HUES48 (cell line): ENCODE measurements at regions not wholly inside any gene's neighbourhood (a gene's known extent, or its start where the extent isn't known, plus 50 kb on each side); places are given as distances from the start of the nearest gene placed in this dataset.
A peak's percentile ranks its signal among the peaks of the same experiment; 100 is the strongest.
"Not testable (repeated sequence)": the region's sequence is repeated elsewhere in the genome, so short reads cannot be mapped to it uniquely, and the experiment has no call there.

Experiments
- H3K27ac ChIP-seq: one replicate; pipeline ENCODE4 v1.7.0; 2013; ENCODE audit warnings: low read depth, low read length, inconsistent platforms
- H3K27me3 ChIP-seq: 2 replicates; pipeline ENCODE4 v1.6.1; 2013; ENCODE audit warnings: mild to moderate bottlenecking, low read length; ENCODE audit not compliant: control insufficient read depth, insufficient read depth
- H3K36me3 ChIP-seq: 2 replicates; pipeline ENCODE4 v1.6.1; 2013; ENCODE audit warnings: low read length; ENCODE audit not compliant: control insufficient read depth, insufficient read depth
- H3K4me1 ChIP-seq: 2 replicates; pipeline ENCODE4 v1.6.1; 2013; ENCODE audit warnings: mild to moderate bottlenecking, low read length; ENCODE audit not compliant: control insufficient read depth, insufficient read depth
- H3K4me3 ChIP-seq: 2 replicates; pipeline ENCODE4 v1.5.1; 2013; ENCODE audit warnings: mild to moderate bottlenecking, low read depth, low read length
- H3K9ac ChIP-seq: 2 replicates; pipeline ENCODE4 v1.6.1; 2013; ENCODE audit warnings: mild to moderate bottlenecking, low read depth, low read length, moderate library complexity
- H3K9me3 ChIP-seq: 2 replicates; pipeline ENCODE4 v1.6.1; 2013; ENCODE audit warnings: low read length; ENCODE audit not compliant: control insufficient read depth, insufficient read depth

DNA sequence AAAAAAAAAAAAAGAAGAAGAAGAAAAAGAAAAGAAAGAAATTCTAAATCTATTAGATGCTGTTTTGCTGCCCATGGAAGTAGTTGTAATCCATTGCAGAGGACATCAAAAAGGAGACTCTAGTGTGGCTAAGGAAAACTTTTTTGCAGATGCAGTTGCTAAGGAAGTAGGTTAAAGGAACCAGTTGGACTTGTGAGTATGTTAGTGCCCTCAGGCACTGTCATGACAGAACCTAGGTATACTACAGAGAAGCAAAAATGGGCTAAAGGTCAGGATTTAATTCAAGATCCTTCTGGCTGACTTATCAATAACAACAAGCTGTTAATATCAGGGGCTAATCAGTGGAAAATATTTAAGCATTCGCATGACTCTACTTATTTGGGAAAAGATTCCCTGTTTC lies 1571.6 kb upstream of the FLRT2 start:
- Histone ChIP-seq H3K9me3 (no peaks in the 10 kb centered on the region), H3K36me3 (no peaks in the 10 kb centered on the region), H3K27ac (no peak overlapping the region), H3K4me3 (no peak overlapping the region), H3K9ac (no peak overlapping the region), H3K27me3 (peaks cover 36% of the 10 kb centered on the region), H3K4me1 (peaks cover 29% of the 10 kb centered on the region)

DNA sequence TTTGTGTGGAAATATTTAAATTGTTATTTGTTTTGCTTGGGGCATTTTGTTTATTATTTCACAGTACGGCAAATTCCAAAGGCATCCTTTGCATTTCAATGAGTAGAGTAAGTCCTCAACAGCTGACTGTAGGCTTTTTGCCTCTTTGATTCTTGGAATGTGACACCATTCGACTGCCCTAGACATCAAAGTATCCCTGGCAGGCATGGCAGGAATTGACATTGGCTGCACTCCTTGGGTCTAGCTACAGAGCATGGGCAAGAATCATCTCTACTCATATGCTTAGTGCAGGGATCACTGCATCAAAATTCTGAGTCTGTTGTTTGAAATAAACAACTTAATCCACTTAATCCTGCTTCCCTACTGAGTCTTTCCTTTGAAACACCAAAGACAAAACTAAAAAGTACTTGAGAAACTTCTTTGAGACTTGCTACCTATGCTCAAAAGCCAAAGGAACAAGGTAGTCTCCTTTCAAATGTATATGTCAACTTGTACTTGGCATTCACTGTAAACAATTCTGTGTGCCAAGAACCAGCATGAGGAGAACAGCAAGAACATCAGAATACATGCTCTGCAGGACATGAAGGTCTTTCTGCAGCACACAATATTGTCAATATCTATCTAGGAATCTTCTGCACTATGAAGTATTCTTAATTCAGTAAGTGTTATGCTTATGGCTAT lies 1569.0 kb upstream of the FLRT2 start:
- Histone ChIP-seq H3K4me3 (no peak overlapping the region), H3K27ac (peak overlapping the region; percentile 85), H3K9me3 (no peaks in the 10 kb centered on the region), H3K27me3 (peaks cover 29% of the 10 kb centered on the region), H3K9ac (no peak overlapping the region), H3K36me3 (no peaks in the 10 kb centered on the region), H3K4me1 (peaks cover 29% of the 10 kb centered on the region)

DNA sequence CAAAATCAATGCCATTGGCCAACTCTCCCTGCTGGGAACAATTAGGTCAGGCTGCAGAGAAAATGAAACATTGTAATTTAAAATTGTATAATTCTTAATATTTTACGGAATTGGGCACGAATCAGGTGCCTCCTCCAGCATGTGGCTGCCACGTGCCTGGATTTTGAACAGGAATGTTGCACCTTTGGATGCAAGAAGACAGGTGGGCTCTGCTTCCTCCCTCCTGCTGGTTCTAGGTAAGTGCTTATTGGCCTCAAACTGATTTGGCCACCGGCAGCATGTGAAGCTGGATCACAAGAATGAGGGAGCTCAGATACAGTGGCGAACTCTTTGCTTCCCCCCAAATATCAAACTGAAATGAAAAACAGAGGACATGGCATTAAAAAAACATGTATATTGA lies 1559.9 kb upstream of the FLRT2 start:
- H3K9ac ChIP-seq, result no peak overlapping the region

DNA sequence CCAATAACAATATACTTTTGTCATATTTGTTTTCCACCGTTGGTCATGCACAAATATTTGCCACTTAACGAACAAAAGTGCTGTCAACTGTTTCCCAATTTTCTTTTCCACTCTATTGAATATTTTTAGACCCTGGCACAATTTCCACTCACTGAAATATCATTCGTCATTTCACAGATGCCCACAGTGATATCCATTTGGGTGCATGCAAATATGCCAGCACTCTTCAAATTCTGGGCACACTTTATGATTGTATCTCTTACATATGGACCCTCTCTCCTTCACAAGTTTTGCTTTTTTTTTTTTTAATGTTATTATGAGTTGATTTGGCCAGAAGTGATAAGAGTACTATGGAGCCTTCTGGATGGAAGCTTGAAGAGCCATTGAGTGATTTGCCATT lies 1557.3 kb upstream of the FLRT2 start:
- H3K9ac ChIP-seq, result no peak overlapping the region
- no peaks in the 10 kb centered on the region for H3K27me3 ChIP-seq
- no peak overlapping the region for H3K27ac ChIP-seq
- H3K9me3 ChIP-seq, result no peaks in the 10 kb centered on the region
- no peak overlapping the region for H3K4me3 ChIP-seq
- peaks cover 8% of the 10 kb centered on the region; the same call in 1 of the 2 replicates for H3K4me1 ChIP-seq
- no peaks in the 10 kb centered on the region for H3K36me3 ChIP-seq

More for the DNA sequence above, 1559.9 kb upstream of the FLRT2 start:
- H3K36me3 ChIP-seq, result no peaks in the 10 kb centered on the region
- H3K4me3 ChIP-seq, result no peak overlapping the region
- no peaks in the 10 kb centered on the region for H3K27me3 ChIP-seq
- no peak overlapping the region for H3K27ac ChIP-seq
- H3K4me1 ChIP-seq, result no peaks in the 10 kb centered on the region
- no peaks in the 10 kb centered on the region for H3K9me3 ChIP-seq

DNA sequence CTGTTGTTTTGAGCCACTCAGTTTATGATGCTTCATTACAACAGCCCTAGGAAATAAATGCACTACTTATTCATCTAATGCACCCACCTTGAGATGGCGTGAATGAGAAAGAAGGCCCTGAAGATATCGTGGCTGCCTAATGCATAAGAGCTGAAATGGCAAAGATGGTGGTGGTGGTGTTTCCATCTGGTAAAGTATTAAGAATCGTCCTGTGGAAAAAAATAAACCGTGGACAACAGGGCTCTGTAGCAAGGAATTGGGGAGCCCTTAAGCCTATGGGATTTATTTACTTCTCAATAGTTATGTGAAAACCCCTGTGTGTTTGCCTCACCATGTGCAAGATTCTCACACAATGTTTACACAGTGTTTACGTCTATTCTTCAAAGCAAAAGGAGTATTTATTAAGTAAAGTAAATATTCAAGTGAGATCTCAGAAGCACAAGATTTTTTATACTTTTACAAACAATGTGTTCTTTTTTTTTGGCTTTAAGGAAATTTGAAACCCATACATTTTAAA lies 1555.2 kb upstream of the FLRT2 start:
- no peaks in the 10 kb centered on the region for H3K27me3 ChIP-seq
- H3K36me3 ChIP-seq, result no peaks in the 10 kb centered on the region
- H3K9ac ChIP-seq, result no peak overlapping the region

DNA sequence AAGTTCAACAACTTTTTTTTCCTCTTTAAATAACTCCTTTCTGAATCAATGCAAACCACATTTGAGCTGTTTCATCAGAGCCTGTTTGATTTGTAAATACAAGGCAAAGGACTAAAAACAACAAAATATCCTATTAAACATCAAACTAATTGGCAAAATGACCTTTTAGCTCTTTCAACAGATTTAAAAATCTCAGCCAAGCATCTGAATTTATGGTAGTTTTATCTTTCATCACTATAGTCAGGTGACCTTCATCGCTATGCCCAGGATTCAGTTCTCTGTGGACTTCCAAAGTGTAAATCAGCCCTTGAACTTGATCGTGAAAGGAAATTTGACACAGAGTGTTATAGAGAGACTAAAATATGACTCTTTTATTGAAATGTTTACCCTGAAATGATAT lies 1554.5 kb upstream of the FLRT2 start:
- Histone ChIP-seq H3K9ac (no peak overlapping the region), H3K36me3 (no peaks in the 10 kb centered on the region), H3K27me3 (no peaks in the 10 kb centered on the region), H3K4me1 (peaks cover 8% of the 10 kb centered on the region; the same call in 1 of the 2 replicates), H3K27ac (no peak overlapping the region), H3K4me3 (no peak overlapping the region), H3K9me3 (no peaks in the 10 kb centered on the region)

More for the DNA sequence above, 1555.2 kb upstream of the FLRT2 start:
- no peak overlapping the region for H3K27ac ChIP-seq
- H3K4me3 ChIP-seq, result no peak overlapping the region
- H3K9me3 ChIP-seq, result no peaks in the 10 kb centered on the region
- peaks cover 8% of the 10 kb centered on the region; the same call in 1 of the 2 replicates for H3K4me1 ChIP-seq

DNA sequence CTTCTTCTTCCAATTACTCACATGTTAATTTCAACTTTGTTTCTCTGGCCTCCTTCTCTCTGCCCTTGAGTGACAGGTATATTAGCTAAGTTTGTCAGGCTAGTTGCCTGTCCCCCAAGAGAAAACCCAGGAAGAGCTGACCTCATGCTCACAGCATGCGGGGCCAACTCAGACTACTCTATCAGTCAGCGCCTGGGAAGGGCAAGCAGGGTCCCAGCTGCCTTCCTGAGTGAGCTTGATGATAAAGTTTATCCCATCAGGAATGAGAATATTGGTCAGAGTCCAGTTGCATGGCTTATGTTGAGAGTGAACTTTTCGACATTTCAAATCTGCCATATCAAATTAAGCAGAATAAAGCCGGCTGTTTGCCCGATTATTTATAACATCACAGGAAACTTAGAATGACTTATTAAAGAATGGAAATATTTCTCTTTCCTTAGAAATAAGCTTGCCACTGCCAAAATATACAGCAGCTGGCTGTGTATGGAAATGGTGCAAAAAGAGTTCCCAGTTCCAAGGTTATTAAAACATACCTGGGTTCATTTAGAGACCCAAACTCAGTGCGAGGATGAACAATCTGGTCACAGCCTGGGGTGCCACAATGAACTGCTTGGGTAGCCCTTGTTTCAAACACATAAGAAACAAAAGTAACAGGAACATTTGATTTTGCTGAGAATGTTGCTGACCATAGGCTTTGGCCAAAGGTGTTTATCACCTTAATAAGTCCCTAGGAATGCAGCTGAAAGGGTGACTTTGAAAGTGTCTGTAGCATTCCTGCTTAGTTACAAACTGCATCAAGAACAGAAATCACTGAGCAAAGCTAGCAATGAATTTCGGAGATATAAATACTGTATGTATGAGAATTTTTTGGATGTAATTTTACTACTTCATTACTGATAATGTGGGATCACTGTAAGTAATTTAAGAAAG lies 1553.8 kb upstream of the FLRT2 start:
- Histone ChIP-seq H3K9ac (no peak overlapping the region), H3K27me3 (no peaks in the 10 kb centered on the region), H3K36me3 (no peaks in the 10 kb centered on the region), H3K9me3 (no peaks in the 10 kb centered on the region), H3K4me1 (peaks cover 8% of the 10 kb centered on the region; the same call in 1 of the 2 replicates), H3K4me3 (no peak overlapping the region), H3K27ac (no peak overlapping the region)

DNA sequence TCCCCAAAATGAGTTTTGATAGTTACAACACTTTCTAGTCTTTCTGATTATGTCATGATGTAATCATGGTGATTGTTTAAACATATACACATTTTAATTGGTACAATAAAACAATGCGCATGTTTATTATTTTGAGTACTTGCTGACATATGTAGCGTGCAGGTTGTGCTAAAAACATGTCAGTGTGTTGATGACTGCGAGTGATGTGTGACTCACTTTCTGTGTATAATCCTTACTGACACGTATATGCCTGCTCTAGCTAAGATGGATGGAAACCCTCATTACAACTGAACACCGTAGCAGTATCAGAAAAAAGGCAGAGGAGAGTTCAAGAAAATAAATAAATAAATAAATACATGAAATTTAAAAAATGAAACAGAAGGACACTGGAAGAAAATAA lies 1552.4 kb upstream of the FLRT2 start:
- H3K9me3 ChIP-seq, result no peaks in the 10 kb centered on the region
- H3K27me3 ChIP-seq, result no peaks in the 10 kb centered on the region

DNA sequence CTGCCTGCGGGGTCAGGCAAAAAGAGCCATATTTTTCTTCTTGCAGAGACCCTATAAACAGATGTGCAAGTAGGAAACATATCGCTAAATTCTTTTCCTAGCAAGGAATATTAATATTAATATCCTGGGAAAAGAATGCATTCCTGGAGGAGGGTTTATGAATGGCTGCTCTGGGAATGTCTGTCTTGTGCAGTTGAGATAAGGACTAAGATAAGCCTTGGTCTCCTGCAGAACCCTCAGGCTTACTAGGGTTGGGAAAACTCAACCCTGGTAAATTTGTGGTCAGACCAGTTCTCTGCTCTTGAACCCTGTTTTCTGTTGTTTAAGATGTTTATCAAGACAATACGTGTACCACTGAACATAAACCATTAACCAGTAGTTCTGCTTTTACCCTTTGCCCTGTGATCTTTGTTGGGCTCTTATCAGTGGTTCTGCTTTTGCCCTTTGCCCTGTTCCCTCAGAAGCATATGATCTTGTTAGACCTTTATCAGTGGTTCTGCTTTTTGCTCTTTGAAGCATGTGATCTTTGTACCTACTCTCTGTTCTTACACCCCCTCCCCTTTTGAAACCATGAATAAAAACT lies 1548.2 kb upstream of the FLRT2 start:
- H3K9me3 ChIP-seq, H3K4me3 ChIP-seq, H3K36me3 ChIP-seq, H3K9ac ChIP-seq, H3K27ac ChIP-seq, H3K4me1 ChIP-seq, H3K27me3 ChIP-seq: not testable (repeated sequence)

More for the DNA sequence above, 1552.4 kb upstream of the FLRT2 start:
- no peaks in the 10 kb centered on the region for H3K36me3 ChIP-seq
- H3K4me3 ChIP-seq, result no peak overlapping the region
- no peak overlapping the region for H3K27ac ChIP-seq
- no peak overlapping the region for H3K9ac ChIP-seq
- peaks cover 8% of the 10 kb centered on the region; the same call in 1 of the 2 replicates for H3K4me1 ChIP-seq

DNA sequence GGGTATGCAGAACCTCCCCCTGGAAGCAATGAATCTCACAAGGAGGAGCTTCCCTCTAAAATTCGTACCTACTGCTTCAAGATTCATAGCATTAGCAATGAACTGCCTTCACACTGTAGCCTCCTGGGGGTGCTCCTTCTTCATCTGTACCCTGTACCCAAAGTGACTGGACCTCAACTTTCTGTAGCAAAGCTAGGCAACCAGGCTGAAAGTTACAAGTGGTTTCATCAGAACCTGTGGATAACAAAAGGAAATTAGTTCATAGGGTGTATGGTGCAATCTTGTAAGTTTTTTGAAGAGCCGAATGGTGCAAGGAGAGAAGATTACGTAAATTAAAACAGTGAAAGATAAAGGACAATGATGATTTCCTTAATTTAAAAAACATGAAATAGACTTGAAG lies 1541.7 kb upstream of the FLRT2 start:
- Histone ChIP-seq H3K4me1 (no peaks in the 10 kb centered on the region), H3K4me3 (no peak overlapping the region), H3K36me3 (no peaks in the 10 kb centered on the region), H3K27ac (no peak overlapping the region), H3K9me3 (no peaks in the 10 kb centered on the region), H3K27me3 (no peaks in the 10 kb centered on the region), H3K9ac (no peak overlapping the region)
